ENCODE measurements at regions not wholly inside any gene's neighbourhood (a gene's known extent, or its start where the extent isn't known, plus 50 kb on each side); places are given as distances from the start of the nearest gene placed in this dataset.

GRCh38 chr15:96553451-96553850 is 223.0 kb downstream of the NR2F2 start:
- TF ChIP-seq CREB1 (IDR thresholded peaks at IDR 0.05; ENCODE audit: low read depth) (no peak), TEAD4 (IDR thresholded peaks at IDR 0.05) (no peak), REST (IDR thresholded peaks at IDR 0.05; ENCODE audit: low read depth) (no peak), NFIC (IDR thresholded peaks at IDR 0.05) (no peak), CEBPB (IDR thresholded peaks at IDR 0.05) (no peak), YY1 (IDR thresholded peaks at IDR 0.05; ENCODE audit: low read depth) (no peak), RAD21 (IDR thresholded peaks at IDR 0.05; ENCODE audit: low read depth) (no peak), EP300 (IDR thresholded peaks at IDR 0.05; ENCODE audit: borderline replicate concordance) (no peak), FOXM1 (IDR thresholded peaks at IDR 0.05; ENCODE audit: borderline replicate concordance, low read depth) (no peak), ZBTB7A (IDR thresholded peaks at IDR 0.05; ENCODE audit: low read depth) (no peak), TAF1 (IDR thresholded peaks at IDR 0.05; ENCODE audit: low read depth) (no peak)
